ENCODE measurements at regions not wholly inside any gene's neighbourhood (a gene's known extent, or its start where the extent isn't known, plus 50 kb on each side); places are given as distances from the start of the nearest gene placed in this dataset.

DNA sequence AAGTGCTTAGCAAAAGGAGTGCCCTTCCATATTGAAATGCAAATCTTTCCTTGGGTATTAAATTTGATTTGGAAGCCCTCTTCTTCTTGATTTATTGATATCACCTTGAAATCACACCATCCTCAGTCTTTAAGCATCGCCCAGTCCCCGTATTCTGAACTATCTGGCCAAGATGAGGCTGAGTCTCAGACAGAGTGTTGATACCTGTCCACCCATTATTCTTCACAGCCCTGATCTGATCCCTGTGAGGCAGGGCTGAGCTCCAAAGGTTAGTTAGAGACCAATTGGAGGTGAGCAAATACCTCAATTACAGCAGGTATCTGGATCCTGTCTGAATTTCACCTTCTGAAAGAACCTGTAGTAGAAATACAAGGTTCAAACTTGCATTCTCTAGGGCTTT lies 326.3 kb downstream of the FAT3 start:
- H2BK5ac ChIP-seq (ENCODE audit: insufficient read length, low read length), result no peak overlapping the region
- H3K14ac ChIP-seq (ENCODE audit: insufficient read depth, low read length), result no peak overlapping the region
- H3K56ac ChIP-seq (ENCODE audit: insufficient read length, low read depth, low read length), result no peak overlapping the region
- no peaks in the 10 kb centered on the region for H3K27me3 Mint-ChIP-seq (ENCODE audit: low read depth)
- no peaks in the 10 kb centered on the region for H4K20me1 ChIP-seq (ENCODE audit: control insufficient read depth, insufficient read depth, insufficient read length)
- H2AK5ac ChIP-seq (ENCODE audit: insufficient read length, low read length), result no peak overlapping the region
- H4K91ac ChIP-seq (ENCODE audit: insufficient read length, low read depth, low read length), result no peak overlapping the region
- no peaks in the 10 kb centered on the region; a peak in 1 of 5 replicates for H3K9me3 Mint-ChIP-seq
- no peak overlapping the region for H3K23ac ChIP-seq (ENCODE audit: insufficient read length, low read depth, low read length)
- WGBS (ENCODE audit: extremely low coverage, insufficient read length, low lambda C conversion rate), result no CpG with 5 or more reads among the region's 2 CpGs
- TF ChIP-seq, protein P1, sequence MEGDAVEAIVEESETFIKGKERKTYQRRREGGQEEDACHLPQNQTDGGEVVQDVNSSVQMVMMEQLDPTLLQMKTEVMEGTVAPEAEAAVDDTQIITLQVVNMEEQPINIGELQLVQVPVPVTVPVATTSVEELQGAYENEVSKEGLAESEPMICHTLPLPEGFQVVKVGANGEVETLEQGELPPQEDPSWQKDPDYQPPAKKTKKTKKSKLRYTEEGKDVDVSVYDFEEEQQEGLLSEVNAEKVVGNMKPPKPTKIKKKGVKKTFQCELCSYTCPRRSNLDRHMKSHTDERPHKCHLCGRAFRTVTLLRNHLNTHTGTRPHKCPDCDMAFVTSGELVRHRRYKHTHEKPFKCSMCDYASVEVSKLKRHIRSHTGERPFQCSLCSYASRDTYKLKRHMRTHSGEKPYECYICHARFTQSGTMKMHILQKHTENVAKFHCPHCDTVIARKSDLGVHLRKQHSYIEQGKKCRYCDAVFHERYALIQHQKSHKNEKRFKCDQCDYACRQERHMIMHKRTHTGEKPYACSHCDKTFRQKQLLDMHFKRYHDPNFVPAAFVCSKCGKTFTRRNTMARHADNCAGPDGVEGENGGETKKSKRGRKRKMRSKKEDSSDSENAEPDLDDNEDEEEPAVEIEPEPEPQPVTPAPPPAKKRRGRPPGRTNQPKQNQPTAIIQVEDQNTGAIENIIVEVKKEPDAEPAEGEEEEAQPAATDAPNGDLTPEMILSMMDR (conservative IDR thresholded peaks at IDR 0.05), result no peak
- no peak overlapping the region for H4K5ac ChIP-seq (ENCODE audit: insufficient read length, low read depth, low read length)
- no peak overlapping the region for H2BK20ac ChIP-seq (ENCODE audit: low read depth, low read length, poor library complexity, severe bottlenecking)
- H3K9ac ChIP-seq (ENCODE audit: extremely low read depth, insufficient read length, low read length), result no peak overlapping the region
- H3K36me3 Mint-ChIP-seq (ENCODE audit: insufficient read depth in 1 of 3, low read depth in 3 of 3), result peaks cover 0 to 4% (median 1%) of the 10 kb centered on the region in 3 experiments; a peak in 2 of 7 replicates
- H2BK15ac ChIP-seq (ENCODE audit: low read depth, low read length), result no peak overlapping the region
- peaks cover 15% of the 10 kb centered on the region for H3K4me1 ChIP-seq (ENCODE audit: insufficient read depth, low read length)
- H3K23me2 ChIP-seq (ENCODE audit: insufficient read length, low read depth, low read length, poor library complexity, severe bottlenecking), result no peaks in the 10 kb centered on the region
- no peak for DNase-seq
- H3K4me2 ChIP-seq (ENCODE audit: insufficient read depth, insufficient read length, low read length), result no peak overlapping the region
- no peak overlapping the region for H3K18ac ChIP-seq (ENCODE audit: insufficient read length, low read depth, low read length)
- peaks cover 55 to 58% of the 10 kb centered on the region in 2 experiments for H3K4me1 Mint-ChIP-seq
- H2BK12ac ChIP-seq (ENCODE audit: insufficient read length, low read depth, low read length), result no peak overlapping the region
- no peak overlapping the region for H3K27ac ChIP-seq (ENCODE audit: insufficient read length, low read depth, low read length)
- H4K8ac ChIP-seq (replicated peaks; ENCODE audit: insufficient read length, low read depth, low read length), result no peak overlapping the region
- no peak overlapping the region for H3K4ac ChIP-seq (ENCODE audit: low read depth, low read length)
- H2BK120ac ChIP-seq (ENCODE audit: low read depth, low read length, poor library complexity, severe bottlenecking), result no peak overlapping the region
- H2AFZ ChIP-seq (ENCODE audit: low read length), result no peak overlapping the region
- no peaks in the 10 kb centered on the region for H3K9me3 ChIP-seq (ENCODE audit: control insufficient read depth, low read depth, low read length)
- no peaks in the 10 kb centered on the region for H3K27me3 ChIP-seq (ENCODE audit: insufficient read depth, low read length)
- H3K27ac Mint-ChIP-seq, result peak overlapping the region; percentile 10 to 79 (median 42); a peak in 4 of 7 replicates
- H3K79me1 ChIP-seq (ENCODE audit: insufficient read depth, low read depth, low read length, poor library complexity, severe bottlenecking), result no peaks in the 10 kb centered on the region
- H3T11ph ChIP-seq (ENCODE audit: low read length), result no peak overlapping the region
- H3K4me3 Mint-ChIP-seq, result peak overlapping the region; percentile 14 to 20; a peak in 1 of 5 replicates
- H3K79me2 ChIP-seq (ENCODE audit: insufficient read depth, low read length), result no peaks in the 10 kb centered on the region; the same call in 1 of the 2 replicates
